GM12878 (cell line): ENCODE measurements at regions not wholly inside any gene's neighbourhood (a gene's known extent, or its start where the extent isn't known, plus 50 kb on each side); places are given as distances from the start of the nearest gene placed in this dataset.
"Not testable (repeated sequence)": the region's sequence is repeated elsewhere in the genome, so short reads cannot be mapped to it uniquely, and the experiment has no call there.

Experiments
- ATAC-seq: fragments of 200-7000 bp; cut with Tn5 transposase; 3 replicates; pipeline ENCODE4 v1.9.1; 2020; ENCODE audit warnings: mild to moderate bottlenecking, moderate library complexity
- BruUV-seq: library from RNA; stranded (reverse); fragments of 400-500 nt; replicated peaks from 2 replicates; lab custom pipeline; 2021; lab: Mats Ljungman, UMichigan
- CTCF ChIA-PET: fragments of 300-600 bp; sonication (Branson Sonifier 250); formaldehyde crosslinking; extraction: SDS; loops from one replicate; lab custom pipeline; 2021; ENCODE audit warnings: inconsistent platforms; lab: Yijun Ruan, JAX
- POLR2A ChIA-PET: fragments of 350-600 bp; formaldehyde crosslinking; extraction: SDS; loops from one replicate; lab custom pipeline; 2021; ENCODE audit warnings: inconsistent platforms; lab: Charles Lee
- RAD21 ChIA-PET: fragments of 300-600 bp; sonication (Branson Sonifier 250); formaldehyde crosslinking; loops from one replicate; lab custom pipeline; 2023; ENCODE audit warnings: antibody characterized with exemption; ENCODE audit not compliant: unreplicated experiment; lab: Charles Lee
- SMC1A ChIA-PET: fragments of 300-600 bp; sonication (Branson Sonifier 250); formaldehyde crosslinking; loops from one replicate; lab custom pipeline; 2023; ENCODE audit not compliant: unreplicated experiment, uncharacterized antibody; lab: Charles Lee
- DNase-seq: peaks from one replicate; pipeline ENCODE4 v3.0.0-alpha.2; 2011; ENCODE audit warnings: low read depth, low spot score
- FAIRE-seq: peaks from 3 replicates; lab custom pipeline; 2011; peaks lifted over from hg19 to GRCh38; lab: Jason Lieb, UNC
- H2AFZ ChIP-seq: 2 replicates; pipeline ENCODE4 v1.6.0; 2011; ENCODE audit warnings: low read depth, low read length, control low read depth; ENCODE audit not compliant: control insufficient read depth
- H3K27ac ChIP-seq: 2 replicates; pipeline ENCODE4 v1.5.1; 2011; ENCODE audit warnings: control low read depth; ENCODE audit not compliant: control insufficient read depth, insufficient read depth
- H3K27me3 ChIP-seq, 2 experiments: replicated peaks in 1 of 2; 2 replicates each; pipeline versions ENCODE4 v1.6.0 to v1.6.1; 2011; ENCODE audit warnings: low read length in 1 of 2; ENCODE audit not compliant: control insufficient read depth in 2 of 2, insufficient read depth in 2 of 2
- H3K36me3 ChIP-seq, 2 experiments: 2 replicates each; pipeline ENCODE4 v1.5.1; 2011; ENCODE audit warnings: low read length in 1 of 2; ENCODE audit not compliant: control insufficient read depth in 2 of 2, insufficient read depth in 2 of 2
- H3K4me1 ChIP-seq: 2 replicates; pipeline ENCODE4 v1.6.1; 2011; ENCODE audit warnings: mild to moderate bottlenecking, low read length, moderate library complexity, mixed read lengths; ENCODE audit not compliant: control insufficient read depth, insufficient read depth
- H3K4me2 ChIP-seq: 2 replicates; pipeline ENCODE4 v1.6.0; 2011; ENCODE audit warnings: control low read depth; ENCODE audit not compliant: control insufficient read depth, insufficient read depth
- H3K4me3 ChIP-seq: fragments of 200-600 bp; sonication (generic); 2 replicates; pipeline ENCODE4 v1.5.1; 2016
- H3K79me2 ChIP-seq: 2 replicates; pipeline ENCODE4 v1.6.0; 2011; ENCODE audit warnings: low read length; ENCODE audit not compliant: control insufficient read depth, insufficient read depth
- H3K9ac ChIP-seq: 2 replicates; pipeline ENCODE4 v1.8.0; 2011; ENCODE audit warnings: low read length, control low read depth, mixed read lengths; ENCODE audit not compliant: control insufficient read depth, insufficient read depth
- H3K9me3 ChIP-seq: replicated peaks from 3 replicates; pipeline ENCODE4 v1.5.1; 2011; ENCODE audit warnings: mild to moderate bottlenecking, low read length; ENCODE audit not compliant: control insufficient read depth, insufficient read depth
- H4K20me1 ChIP-seq: 2 replicates; pipeline ENCODE4 v1.6.0; 2011; ENCODE audit not compliant: control insufficient read depth, insufficient read depth
- IKZF2 ChIP-seq, 2 experiments: fragments of 450-650 bp; IDR thresholded peaks; 2 replicates each; pipeline ENCODE4 v1.6.1; 2017; ENCODE audit warnings: mild to moderate bottlenecking in 2 of 2, moderate library complexity in 2 of 2
- WGBS: methylation state at CpG from one replicate; pipeline ENCODE4 v1.1.6; 2016; ENCODE audit warnings: low lambda C conversion rate; ENCODE audit not compliant: insufficient replicate concordance, insufficient coverage; ENCODE audit errors: missing lambda C conversion rate; 5-methylcytosine and 5-hydroxymethylcytosine counted together
- in situ Hi-C: fragments of 300-500 bp; cut with MboI; formaldehyde crosslinking; loops from 9 replicates; pipeline ENCODE4 v1.14.3; 2018; ENCODE audit warnings: mixed read lengths
- intact Hi-C: fragments of 100-400 bp; cut with micrococcal nuclease; formaldehyde crosslinking; loops from one replicate; pipeline ENCODE4 v1.14.2; 2022; ENCODE audit not compliant: unreplicated experiment

GRCh38 chr11:71647078-71647477, 64.4 kb upstream of the KRTAP5-11 start:
- H3K4me1 ChIP-seq, H3K27ac ChIP-seq, H3K27me3 ChIP-seq, intact Hi-C loops, ATAC-seq, H3K4me2 ChIP-seq, RAD21 ChIA-PET, H3K36me3 ChIP-seq, H4K20me1 ChIP-seq, H2AFZ ChIP-seq, H3K79me2 ChIP-seq, DNase-seq, BruUV-seq, SMC1A ChIA-PET, H3K9ac ChIP-seq, H3K9me3 ChIP-seq, FAIRE-seq, in situ Hi-C loops, CTCF ChIA-PET, H3K4me3 ChIP-seq, POLR2A ChIA-PET: not testable (repeated sequence)
- WGBS = 23% methylated on average over 5 of the region's 5 CpGs

- H2AFZ ChIP-seq, intact Hi-C loops, ATAC-seq, H3K36me3 ChIP-seq, H3K4me3 ChIP-seq, H3K9ac ChIP-seq, BruUV-seq, SMC1A ChIA-PET, H3K9me3 ChIP-seq, CTCF ChIA-PET, H3K4me1 ChIP-seq: not testable (repeated sequence)
- 11% methylated on average over 5 of the region's 5 CpGs for WGBS
- TF ChIP-seq IKZF2 (IDR thresholded peaks at IDR 0.05) = 0 out of 4 replicates have a peak, but pooled peaks have one; percentile 9 to 18
- TF ChIP-seq, all 136 proteins: peak for 1; not testable (repeated sequence) for 135
- in situ Hi-C loops, RAD21 ChIA-PET, H3K4me2 ChIP-seq, H3K27ac ChIP-seq, FAIRE-seq, H4K20me1 ChIP-seq, H3K79me2 ChIP-seq, POLR2A ChIA-PET, H3K27me3 ChIP-seq, DNase-seq: not testable (repeated sequence)
Observed at GRCh38 chr11:71652998-71653397, 70.3 kb upstream of the KRTAP5-11 start.

GRCh38 chr11:71654423-71654822, 71.7 kb upstream of the KRTAP5-11 start:
- H3K27ac ChIP-seq, H3K9me3 ChIP-seq, H3K9ac ChIP-seq, SMC1A ChIA-PET, ATAC-seq, in situ Hi-C loops, intact Hi-C loops, H3K27me3 ChIP-seq, H3K4me1 ChIP-seq, H2AFZ ChIP-seq, FAIRE-seq, POLR2A ChIA-PET, DNase-seq, CTCF ChIA-PET, H3K4me2 ChIP-seq, H3K4me3 ChIP-seq, H4K20me1 ChIP-seq, BruUV-seq, H3K36me3 ChIP-seq, RAD21 ChIA-PET, H3K79me2 ChIP-seq: not testable (repeated sequence)
- 93% methylated on average over 2 of the region's 3 CpGs for WGBS

GRCh38 chr11:71655041-71655440, 72.4 kb upstream of the KRTAP5-11 start:
- H3K4me3 ChIP-seq, H3K4me2 ChIP-seq, in situ Hi-C loops, SMC1A ChIA-PET, CTCF ChIA-PET, H3K9me3 ChIP-seq, POLR2A ChIA-PET, FAIRE-seq, ATAC-seq, H3K79me2 ChIP-seq, BruUV-seq, H3K9ac ChIP-seq, H3K4me1 ChIP-seq, H2AFZ ChIP-seq, DNase-seq, H4K20me1 ChIP-seq, H3K36me3 ChIP-seq, H3K27ac ChIP-seq, H3K27me3 ChIP-seq, RAD21 ChIA-PET, intact Hi-C loops: not testable (repeated sequence)
- 47% methylated on average over 7 of the region's 7 CpGs for WGBS
